ENCODE measurements at regions not wholly inside any gene's neighbourhood (a gene's known extent, or its start where the extent isn't known, plus 50 kb on each side); places are given as distances from the start of the nearest gene placed in this dataset.
A peak's percentile ranks its signal among the peaks of the same experiment; 100 is the strongest.

- intact Hi-C loops (cut with micrococcal nuclease): loop anchor here (10.0 kb wide), 1 partner anchor 212 kb away; the partner anchor contains the start of gene TLN2
- Mint-ChIP-seq H3K9me3 (ENCODE audit: unreplicated experiment) (no peaks in the 10 kb centered on the region), H3K4me1 (ENCODE audit: insufficient read depth, unreplicated experiment) (peaks cover 48% of the 10 kb centered on the region), H3K27me3 (ENCODE audit: insufficient read depth, unreplicated experiment) (no peaks in the 10 kb centered on the region), H3K27ac (ENCODE audit: low read depth, unreplicated experiment) (no peak overlapping the region), H3K36me3 (ENCODE audit: insufficient read depth, unreplicated experiment) (no peaks in the 10 kb centered on the region), H3K4me3 (ENCODE audit: unreplicated experiment) (no peak overlapping the region)
- CTCF ChIA-PET: no interaction called here
- no peak for TF ChIP-seq CTCF (IDR thresholded peaks at IDR 0.05; ENCODE audit: unreplicated experiment)
- POLR2A ChIA-PET: interaction anchor here (0.6 to 4.6 kb wide), 8 partner anchors 9 to 638 kb away, joined by 3 to 30 read pairs (median 5); partner anchors contain the start of gene TLN2
- DNase-seq (ENCODE audit: unreplicated experiment): peak; percentile 83
- no TSS peak for BruUV-seq (replicated peaks)
Measured at GRCh38 chr15:62606376-62607113, 436.0 kb upstream of the TPM1 start.

- intact Hi-C loops (cut with micrococcal nuclease): loop anchor here (10.0 kb wide), 1 partner anchor 212 kb away; the partner anchor contains the start of gene TLN2
- Mint-ChIP-seq H3K27ac (ENCODE audit: low read depth, unreplicated experiment) (no peak overlapping the region), H3K4me3 (ENCODE audit: unreplicated experiment) (no peak overlapping the region), H3K27me3 (ENCODE audit: insufficient read depth, unreplicated experiment) (no peaks in the 10 kb centered on the region), H3K36me3 (ENCODE audit: insufficient read depth, unreplicated experiment) (no peaks in the 10 kb centered on the region), H3K4me1 (ENCODE audit: insufficient read depth, unreplicated experiment) (peaks cover 42% of the 10 kb centered on the region), H3K9me3 (ENCODE audit: unreplicated experiment) (no peaks in the 10 kb centered on the region)
- no TSS peak for BruUV-seq (replicated peaks)
- no peak for DNase-seq (ENCODE audit: unreplicated experiment)
- ChIA-PET CTCF (no interaction called here), POLR2A (interaction anchor here (0.6 to 4.6 kb wide), 7 partner anchors 9 to 624 kb away, joined by 3 to 30 read pairs (median 5); partner anchors contain the start of gene TLN2)
- no peak for TF ChIP-seq CTCF (IDR thresholded peaks at IDR 0.05; ENCODE audit: unreplicated experiment)
Measured at GRCh38 chr15:62607114-62607462, 435.5 kb upstream of the TPM1 start.

- no peak overlapping the region for H3K27ac Mint-ChIP-seq (ENCODE audit: low read depth, unreplicated experiment)
- intact Hi-C loops (cut with micrococcal nuclease): loop anchor here (10.0 kb wide), 1 partner anchor 213 kb away; the partner anchor contains the start of gene TLN2
- peaks cover 42% of the 10 kb centered on the region for H3K4me1 Mint-ChIP-seq (ENCODE audit: insufficient read depth, unreplicated experiment)
- CTCF ChIA-PET: interaction anchor here (0.5 to 0.7 kb wide), 2 partner anchors 196 to 663 kb away, joined by 3 read pairs; no protein-coding TSS in a partner anchor
- POLR2A ChIA-PET: interaction anchor here (1.1 to 1.8 kb wide), 3 partner anchors 8 to 15 kb away, joined by 5 to 6 read pairs (median 6); no protein-coding TSS in a partner anchor
- peak; percentile 57 for DNase-seq (ENCODE audit: unreplicated experiment)
- BruUV-seq (replicated peaks): no TSS peak
- H3K4me3 Mint-ChIP-seq (ENCODE audit: unreplicated experiment): no peak overlapping the region
- H3K36me3 Mint-ChIP-seq (ENCODE audit: insufficient read depth, unreplicated experiment): no peaks in the 10 kb centered on the region
- TF ChIP-seq CTCF (IDR thresholded peaks at IDR 0.05; ENCODE audit: unreplicated experiment): no peak
- H3K9me3 Mint-ChIP-seq (ENCODE audit: unreplicated experiment): no peaks in the 10 kb centered on the region
- H3K27me3 Mint-ChIP-seq (ENCODE audit: insufficient read depth, unreplicated experiment): no peaks in the 10 kb centered on the region
Measured at GRCh38 chr15:62607643-62608042, 434.9 kb upstream of the TPM1 start.

- no peaks in the 10 kb centered on the region for H3K9me3 Mint-ChIP-seq (ENCODE audit: unreplicated experiment)
- H3K36me3 Mint-ChIP-seq (ENCODE audit: insufficient read depth, unreplicated experiment): no peaks in the 10 kb centered on the region
- ChIA-PET CTCF (interaction anchor here (0.5 kb wide), 1 partner anchor 197 kb away, joined by 3 read pairs; no protein-coding TSS in a partner anchor), POLR2A (interaction anchor here (1.2 to 1.8 kb wide), 2 partner anchors 8 to 9 kb away, joined by 6 read pairs; no protein-coding TSS in a partner anchor)
- H3K27ac Mint-ChIP-seq (ENCODE audit: low read depth, unreplicated experiment): peak overlapping the region; percentile 1
- H3K27me3 Mint-ChIP-seq (ENCODE audit: insufficient read depth, unreplicated experiment): no peaks in the 10 kb centered on the region
- peaks cover 37% of the 10 kb centered on the region for H3K4me1 Mint-ChIP-seq (ENCODE audit: insufficient read depth, unreplicated experiment)
- DNase-seq (ENCODE audit: unreplicated experiment): no peak
- intact Hi-C loops (cut with micrococcal nuclease): loop anchor here (10.0 kb wide), 1 partner anchor 214 kb away; the partner anchor contains the start of gene TLN2
- no TSS peak for BruUV-seq (replicated peaks)
- TF ChIP-seq CTCF (IDR thresholded peaks at IDR 0.05; ENCODE audit: unreplicated experiment): no peak
- H3K4me3 Mint-ChIP-seq (ENCODE audit: unreplicated experiment): no peak overlapping the region
Measured at GRCh38 chr15:62608369-62608768, 434.2 kb upstream of the TPM1 start.
